Effector memory CD8-positive, alpha-beta T cell (primary cell): ENCODE measurements at regions not wholly inside any gene's neighbourhood (a gene's known extent, or its start where the extent isn't known, plus 50 kb on each side); places are given as distances from the start of the nearest gene placed in this dataset.

Experiments
- ATAC-seq: fragments of 150-1000 bp; cut with Tn5 transposase; replicated peaks from 2 replicates; pipeline ENCODE4 v1.10.0; 2021; ENCODE audit warnings: mild to moderate bottlenecking, moderate library complexity
- DNase-seq, 3 experiments: peaks; one replicate each; pipeline ENCODE4 v3.0.0; 2021
- H3K27ac Mint-ChIP-seq, 2 donors: one replicate each; pipeline ENCODE4 v1.8.0; 2022; ENCODE audit warnings: mild to moderate bottlenecking in 2 of 2, mixed read lengths in 2 of 2, moderate library complexity in 2 of 2
- H3K27me3 Mint-ChIP-seq, 2 donors: one replicate each; pipeline ENCODE4 v1.8.0; 2022; ENCODE audit warnings: mixed read lengths in 2 of 2
- H3K36me3 Mint-ChIP-seq: one replicate; pipeline ENCODE4 v1.8.0; 2022; ENCODE audit warnings: mild to moderate bottlenecking, moderate library complexity, mixed read lengths; ENCODE audit not compliant: insufficient read depth
- H3K4me1 Mint-ChIP-seq, 2 donors: one replicate each; pipeline ENCODE4 v1.8.0; 2022; ENCODE audit warnings: low read depth in 2 of 2, mixed read lengths in 2 of 2
- H3K4me3 Mint-ChIP-seq, 2 donors: one replicate each; pipeline ENCODE4 v1.8.0; 2022; ENCODE audit warnings: mild to moderate bottlenecking in 2 of 2, mixed read lengths in 2 of 2, moderate library complexity in 2 of 2
- H3K9me3 Mint-ChIP-seq, 2 donors: one replicate each; pipeline ENCODE4 v1.8.0; 2022; ENCODE audit warnings: mixed read lengths in 2 of 2

DNA sequence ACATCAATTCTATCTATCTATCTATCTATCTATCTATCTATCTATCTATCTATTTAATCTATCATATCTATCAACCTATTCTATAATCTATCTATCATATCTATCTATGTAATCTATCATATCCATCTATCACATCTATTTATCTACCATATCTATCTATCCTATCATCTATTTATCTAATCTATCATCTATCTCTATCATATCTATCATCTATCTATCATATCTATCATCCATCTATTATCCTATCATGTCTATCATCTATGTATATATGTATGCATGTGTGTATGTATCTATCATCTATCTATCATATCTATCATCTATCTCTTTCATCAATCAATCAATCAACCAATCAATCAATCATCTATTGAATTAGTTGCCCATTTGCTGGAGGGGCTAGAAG is 159.3 kb upstream of the GALNT17 start:
- H3K27ac Mint-ChIP-seq, result no peak overlapping the region
- ATAC-seq, result no peak
- H3K36me3 Mint-ChIP-seq, result no peaks in the 10 kb centered on the region
- DNase-seq, result no peak
- H3K9me3 Mint-ChIP-seq, result peaks cover 8 to 16% of the 10 kb centered on the region in 2 donors
- no peaks in the 10 kb centered on the region for H3K4me1 Mint-ChIP-seq
- H3K4me3 Mint-ChIP-seq, result no peak overlapping the region
- no peaks in the 10 kb centered on the region for H3K27me3 Mint-ChIP-seq

DNA sequence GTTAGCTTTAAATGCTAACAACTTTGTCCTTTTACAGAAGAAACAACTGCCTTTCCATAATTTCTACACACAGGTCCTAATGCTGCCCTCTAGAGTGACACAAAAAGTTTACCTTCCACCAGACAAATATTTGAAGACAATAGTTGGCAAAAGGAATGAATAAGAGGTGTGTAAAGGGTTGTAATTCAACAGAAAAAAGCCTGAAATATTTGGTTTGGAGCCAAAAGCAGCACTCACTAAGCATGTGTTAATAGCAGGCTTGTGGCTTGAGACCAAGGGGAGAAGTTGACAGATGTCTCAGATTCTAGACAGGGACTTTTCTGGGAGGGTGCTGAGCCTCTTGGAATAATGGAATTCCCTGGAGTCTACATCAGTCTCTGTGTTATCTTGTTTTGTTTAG is 156.2 kb upstream of the GALNT17 start:
- no peak overlapping the region for H3K27ac Mint-ChIP-seq
- H3K9me3 Mint-ChIP-seq, result peaks cover 6 to 11% of the 10 kb centered on the region in 2 donors
- no peaks in the 10 kb centered on the region for H3K36me3 Mint-ChIP-seq
- no peak for DNase-seq
- no peaks in the 10 kb centered on the region for H3K27me3 Mint-ChIP-seq
- no peak for ATAC-seq
- no peak overlapping the region for H3K4me3 Mint-ChIP-seq
- H3K4me1 Mint-ChIP-seq, result no peaks in the 10 kb centered on the region

DNA sequence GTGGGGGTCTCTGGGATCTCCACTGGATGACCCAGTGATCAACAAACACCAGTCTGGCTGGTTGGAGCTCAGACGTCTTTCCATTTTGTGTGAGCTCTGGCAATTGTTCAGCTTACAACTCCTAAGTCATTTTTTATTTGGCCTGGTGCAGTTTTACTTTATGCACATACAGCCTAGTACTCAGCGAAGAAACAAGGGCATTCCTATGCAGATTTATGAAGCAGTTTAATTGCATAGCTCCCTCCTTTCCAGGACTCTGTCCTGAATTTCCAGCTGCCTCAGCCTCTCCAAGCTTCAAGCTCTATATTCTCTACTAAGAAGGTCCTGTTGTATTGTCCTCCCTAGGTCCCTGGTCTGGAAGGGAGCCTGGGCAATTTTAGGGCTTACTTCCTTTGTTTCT is 145.6 kb upstream of the GALNT17 start:
- no peak for ATAC-seq
- Mint-ChIP-seq H3K27ac (no peak overlapping the region), H3K4me3 (no peak overlapping the region), H3K9me3 (peaks cover 6 to 7% of the 10 kb centered on the region in 2 donors), H3K36me3 (no peaks in the 10 kb centered on the region), H3K4me1 (no peaks in the 10 kb centered on the region), H3K27me3 (no peaks in the 10 kb centered on the region)
- no peak for DNase-seq

DNA sequence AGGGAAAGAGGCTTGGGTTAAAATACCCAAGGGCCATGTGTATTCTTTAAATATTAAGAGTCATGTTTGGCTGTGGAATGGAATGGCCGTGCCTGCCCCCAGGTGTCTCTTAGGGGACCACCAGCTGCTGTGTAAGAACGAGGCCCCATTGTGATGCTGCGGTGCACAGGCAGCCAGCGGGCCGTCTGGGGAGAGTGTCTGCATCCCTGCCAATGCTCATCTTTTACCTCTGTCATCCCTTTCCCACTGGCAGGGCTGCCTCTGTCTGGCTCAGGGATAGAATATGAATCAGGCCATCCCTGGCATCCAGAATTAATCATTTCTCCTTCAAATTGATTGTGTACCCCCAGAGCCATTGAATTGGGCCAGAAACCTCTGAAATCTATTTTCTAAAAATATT is 137.8 kb upstream of the GALNT17 start:
- DNase-seq (no peak), ATAC-seq (no peak)
- H3K27me3 Mint-ChIP-seq, result peaks cover 0 to 11% of the 10 kb centered on the region in 2 donors
- H3K27ac Mint-ChIP-seq, result no peak overlapping the region
- no peak overlapping the region for H3K4me3 Mint-ChIP-seq
- no peaks in the 10 kb centered on the region for H3K4me1 Mint-ChIP-seq
- H3K9me3 Mint-ChIP-seq, result peaks cover 3 to 19% of the 10 kb centered on the region in 2 donors
- no peaks in the 10 kb centered on the region for H3K36me3 Mint-ChIP-seq

DNA sequence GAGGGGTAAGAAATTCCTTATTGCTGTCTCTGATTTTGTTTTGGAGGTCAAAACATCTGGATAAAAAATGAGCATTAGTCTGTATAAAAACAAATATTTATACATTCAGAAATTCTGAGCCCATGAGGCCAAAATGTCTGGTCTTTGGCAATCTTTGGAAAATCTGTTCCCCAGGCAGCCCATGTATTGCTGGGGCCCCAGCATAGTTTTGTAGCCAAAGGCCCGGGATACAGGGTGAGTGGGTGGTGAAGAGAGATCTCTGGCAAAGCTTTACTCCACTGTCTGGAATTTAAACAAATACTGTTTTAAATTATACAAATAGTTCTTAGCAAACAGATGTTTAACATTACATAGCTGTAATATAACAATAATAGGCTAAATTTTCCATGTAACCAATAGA is 134.7 kb upstream of the GALNT17 start:
- H3K36me3 Mint-ChIP-seq, result no peaks in the 10 kb centered on the region
- H3K27me3 Mint-ChIP-seq, result peaks cover 0 to 11% of the 10 kb centered on the region in 2 donors
- no peak overlapping the region for H3K27ac Mint-ChIP-seq

DNA sequence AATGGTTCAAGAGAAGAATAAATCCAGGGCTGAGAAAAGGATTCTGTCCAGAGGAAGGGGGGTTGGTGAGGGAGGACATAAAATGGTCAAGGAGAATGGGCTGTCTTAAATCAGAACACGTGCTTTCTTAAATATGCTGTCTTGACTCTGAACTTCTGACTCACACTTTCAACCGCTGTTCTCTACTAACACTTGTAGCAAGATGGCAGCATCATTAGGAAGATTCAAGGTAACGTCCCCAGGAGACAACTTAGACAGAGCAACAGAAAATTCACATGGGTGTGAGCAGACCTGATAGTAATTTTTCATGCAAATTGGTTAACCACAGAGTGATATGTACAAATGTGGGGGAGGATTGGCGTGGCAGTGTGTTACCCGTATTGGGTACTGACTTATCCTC is 126.8 kb upstream of the GALNT17 start:
- H3K36me3 Mint-ChIP-seq, result no peaks in the 10 kb centered on the region
- H3K4me3 Mint-ChIP-seq, result no peak overlapping the region
- ATAC-seq (no peak), DNase-seq (no peak)
- H3K27ac Mint-ChIP-seq, result no peak overlapping the region
- H3K4me1 Mint-ChIP-seq, result no peaks in the 10 kb centered on the region
- peaks cover 0 to 8% of the 10 kb centered on the region in 2 donors for H3K27me3 Mint-ChIP-seq
- peaks cover under 1 to 10% of the 10 kb centered on the region in 2 donors for H3K9me3 Mint-ChIP-seq

More for the DNA sequence above, 134.7 kb upstream of the GALNT17 start:
- Mint-ChIP-seq H3K4me3 (no peak overlapping the region), H3K4me1 (no peaks in the 10 kb centered on the region), H3K9me3 (peaks cover 2 to 5% of the 10 kb centered on the region in 2 donors)
- ATAC-seq (no peak), DNase-seq (no peak)

DNA sequence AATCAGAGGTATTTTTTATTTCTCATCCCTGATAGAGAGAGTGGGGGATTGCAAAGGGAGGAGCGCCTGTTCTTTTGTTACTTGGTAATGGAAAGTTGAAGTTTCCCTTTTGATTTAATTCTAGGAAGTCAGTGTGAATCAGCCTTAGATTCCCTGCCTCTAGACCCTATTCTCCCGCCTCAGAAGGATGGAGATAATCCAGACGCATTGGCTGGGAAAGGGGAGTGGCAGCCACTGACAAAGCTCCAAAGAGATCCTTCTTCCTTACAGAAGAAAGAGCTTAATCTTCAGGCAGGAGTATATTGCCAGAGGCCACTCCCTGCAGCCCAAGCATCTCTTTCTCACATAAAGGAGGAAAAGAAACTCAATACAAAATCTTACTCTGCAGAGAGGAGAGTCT is 122.3 kb upstream of the GALNT17 start:
- DNase-seq (no peak), ATAC-seq (no peak)
- no peaks in the 10 kb centered on the region for H3K36me3 Mint-ChIP-seq
- H3K4me1 Mint-ChIP-seq, result no peaks in the 10 kb centered on the region
- H3K27ac Mint-ChIP-seq, result no peak overlapping the region
- no peak overlapping the region for H3K4me3 Mint-ChIP-seq
- peaks cover 0 to 8% of the 10 kb centered on the region in 2 donors for H3K27me3 Mint-ChIP-seq
- H3K9me3 Mint-ChIP-seq, result peaks cover 5 to 10% of the 10 kb centered on the region in 2 donors

DNA sequence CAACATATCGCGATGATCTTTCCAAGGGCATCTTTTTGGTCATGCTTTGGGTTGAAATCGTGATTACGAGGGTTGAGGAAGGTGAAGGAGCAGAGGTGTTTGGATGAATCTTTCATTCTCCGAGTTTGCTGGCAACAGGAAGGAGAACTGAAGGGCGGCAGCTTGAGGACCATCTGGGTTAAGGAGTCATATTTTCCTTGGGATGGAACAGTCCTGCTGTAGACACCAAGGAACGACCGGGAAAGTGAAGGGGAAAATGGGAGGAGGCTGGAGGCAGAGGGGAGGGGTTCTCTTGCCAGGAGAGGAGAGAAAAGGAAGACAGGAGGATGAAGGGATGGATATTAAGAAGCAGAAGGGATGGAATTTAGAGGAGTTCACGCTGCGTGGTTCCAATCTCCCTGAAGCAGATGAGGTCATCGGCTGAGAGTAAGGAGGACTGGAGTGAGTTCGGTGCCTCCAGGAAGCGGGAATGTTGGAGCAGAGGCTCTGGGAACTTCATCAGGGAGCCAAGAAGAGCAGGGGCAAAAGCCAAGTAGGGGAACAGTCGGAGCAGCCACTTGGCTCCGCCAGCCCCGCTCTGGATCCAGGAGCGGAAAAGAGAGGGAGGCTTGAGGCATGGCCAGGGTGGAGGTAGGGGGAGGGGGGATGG is 116.6 kb upstream of the GALNT17 start:
- ATAC-seq, result no peak
- DNase-seq, result no peak
- Mint-ChIP-seq H3K9me3 (peaks cover 10 to 17% of the 10 kb centered on the region in 2 donors), H3K36me3 (peaks cover 3% of the 10 kb centered on the region), H3K27ac (no peak overlapping the region), H3K4me1 (no peaks in the 10 kb centered on the region), H3K27me3 (no peaks in the 10 kb centered on the region), H3K4me3 (no peak overlapping the region)

DNA sequence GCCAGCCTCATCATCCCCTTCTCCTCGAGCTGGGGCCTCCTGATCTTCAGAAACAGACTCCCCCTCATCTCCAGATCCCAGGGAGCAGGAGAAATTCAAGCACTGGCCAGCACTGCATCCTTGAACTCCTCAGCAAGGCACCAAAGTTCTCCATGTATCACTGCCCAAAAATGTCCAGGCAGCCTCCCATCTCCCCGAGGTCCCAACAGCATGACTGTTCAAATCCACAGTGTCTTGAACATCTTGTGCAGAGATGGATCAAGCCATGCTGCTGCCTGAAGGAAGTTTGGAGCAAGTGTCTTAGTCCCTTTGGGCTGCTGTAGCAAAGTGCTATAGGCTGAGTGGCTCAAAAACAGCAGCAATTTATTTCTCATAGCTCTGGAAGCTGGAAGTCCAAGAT is 115.5 kb upstream of the GALNT17 start:
- no peak for ATAC-seq
- Mint-ChIP-seq H3K4me1 (no peaks in the 10 kb centered on the region), H3K9me3 (peaks cover 13 to 15% of the 10 kb centered on the region in 2 donors)

DNA sequence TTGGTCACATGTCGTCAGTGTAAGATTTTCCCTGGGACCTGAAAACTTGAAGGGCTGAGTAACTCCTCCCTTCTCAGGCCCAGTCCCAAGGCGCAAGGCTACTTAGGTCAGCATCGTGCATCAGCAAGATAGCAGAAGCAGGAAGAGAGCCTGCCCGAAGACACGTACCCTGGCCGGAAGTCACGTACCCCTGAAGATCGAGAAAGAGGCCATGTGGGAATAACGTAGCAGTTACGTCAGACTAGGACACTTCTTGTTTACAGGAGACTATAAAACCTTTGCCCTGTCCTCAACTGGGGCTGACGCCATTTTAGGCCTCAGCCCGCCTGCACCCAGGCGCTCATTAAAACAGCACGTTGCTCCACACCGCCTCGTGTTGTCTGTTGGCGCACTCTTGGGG is 114.3 kb upstream of the GALNT17 start:
- Mint-ChIP-seq H3K4me3 (no peak overlapping the region), H3K36me3 (peaks cover 3% of the 10 kb centered on the region), H3K27ac (no peak overlapping the region), H3K4me1 (no peaks in the 10 kb centered on the region), H3K9me3 (peaks cover 13 to 15% of the 10 kb centered on the region in 2 donors), H3K27me3 (no peaks in the 10 kb centered on the region)
- DNase-seq (no peak), ATAC-seq (no peak)

More for the DNA sequence above, 115.5 kb upstream of the GALNT17 start:
- Mint-ChIP-seq H3K27me3 (no peaks in the 10 kb centered on the region), H3K27ac (no peak overlapping the region), H3K36me3 (peaks cover 3% of the 10 kb centered on the region), H3K4me3 (no peak overlapping the region)
- no peak for DNase-seq

DNA sequence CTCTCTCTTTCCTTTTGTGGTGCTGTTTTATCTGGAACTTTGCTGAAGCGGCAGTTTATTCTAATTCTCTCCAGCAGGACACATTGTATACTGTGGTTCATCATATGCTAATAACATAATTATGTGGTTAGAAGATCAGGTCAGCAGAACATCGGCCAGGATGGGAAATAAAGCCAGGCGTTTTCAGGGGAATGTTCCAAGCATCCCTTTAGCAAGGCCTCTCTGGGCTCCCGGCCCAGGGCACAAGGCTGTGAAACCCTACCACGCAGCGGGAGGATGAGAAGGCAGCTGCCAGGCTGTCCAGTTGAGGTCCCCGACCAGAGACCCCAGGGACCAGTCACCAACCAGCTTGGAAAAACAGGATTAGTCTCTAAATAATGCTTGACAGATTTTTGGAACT is 112.2 kb upstream of the GALNT17 start:
- H3K27me3 Mint-ChIP-seq, result no peaks in the 10 kb centered on the region
- ATAC-seq, result no peak
- H3K27ac Mint-ChIP-seq, result no peak overlapping the region
- no peak overlapping the region for H3K4me3 Mint-ChIP-seq
- DNase-seq, result no peak
- peaks cover 13 to 15% of the 10 kb centered on the region in 2 donors for H3K9me3 Mint-ChIP-seq
- no peaks in the 10 kb centered on the region for H3K4me1 Mint-ChIP-seq
- H3K36me3 Mint-ChIP-seq, result peaks cover 3% of the 10 kb centered on the region

DNA sequence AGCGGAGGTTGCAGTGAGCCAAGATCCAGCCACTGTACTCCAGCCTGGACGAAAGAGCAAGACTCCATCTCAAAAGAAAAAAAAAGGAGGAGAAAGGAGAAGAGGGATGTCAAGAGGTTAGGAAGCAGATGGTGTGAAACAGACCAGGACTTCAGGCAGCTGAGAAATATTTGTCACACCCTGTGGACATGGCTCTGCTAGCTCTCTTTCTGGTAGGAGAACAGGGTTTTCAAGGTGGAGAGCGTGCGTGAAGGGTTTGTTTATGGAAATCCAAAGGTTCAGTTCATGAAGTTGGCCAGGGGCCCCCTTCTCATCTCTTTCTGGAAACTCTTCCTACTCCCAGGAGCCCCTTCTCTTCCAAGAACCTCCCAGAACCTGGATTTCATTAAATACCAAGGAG is 110.8 kb upstream of the GALNT17 start:
- H3K4me3 Mint-ChIP-seq, result no peak overlapping the region
- DNase-seq, result no peak
- ATAC-seq, result no peak
- no peaks in the 10 kb centered on the region for H3K4me1 Mint-ChIP-seq
- no peaks in the 10 kb centered on the region for H3K27me3 Mint-ChIP-seq
- no peak overlapping the region for H3K27ac Mint-ChIP-seq
- peaks cover 6 to 11% of the 10 kb centered on the region in 2 donors for H3K9me3 Mint-ChIP-seq
- H3K36me3 Mint-ChIP-seq, result peaks cover 3% of the 10 kb centered on the region

DNA sequence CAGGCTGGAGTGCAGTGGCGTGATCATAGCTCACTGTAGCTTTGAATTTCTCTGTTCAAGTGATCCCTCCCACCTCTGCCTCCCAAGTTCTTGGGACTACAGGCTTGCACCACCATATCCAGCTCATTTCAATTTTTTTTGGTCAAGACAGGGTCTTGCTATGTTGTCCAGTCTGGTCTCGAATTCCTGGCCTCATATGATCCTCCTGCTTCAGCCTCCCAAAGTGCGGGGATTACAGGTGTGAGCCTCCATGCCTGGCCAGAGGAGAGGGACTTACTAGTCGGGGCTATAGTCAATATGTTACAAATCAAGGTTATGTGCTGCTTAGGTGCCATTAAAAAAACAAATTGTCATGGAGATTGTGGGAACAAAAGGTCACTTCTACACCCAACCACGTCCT is 105.3 kb upstream of the GALNT17 start:
- DNase-seq (no peak), ATAC-seq (no peak)
- no peaks in the 10 kb centered on the region for H3K4me1 Mint-ChIP-seq
- H3K27ac Mint-ChIP-seq, result no peak overlapping the region
- no peak overlapping the region for H3K4me3 Mint-ChIP-seq
- no peaks in the 10 kb centered on the region for H3K36me3 Mint-ChIP-seq
- H3K27me3 Mint-ChIP-seq, result no peaks in the 10 kb centered on the region
- H3K9me3 Mint-ChIP-seq, result peaks cover 0 to 1% of the 10 kb centered on the region in 2 donors

DNA sequence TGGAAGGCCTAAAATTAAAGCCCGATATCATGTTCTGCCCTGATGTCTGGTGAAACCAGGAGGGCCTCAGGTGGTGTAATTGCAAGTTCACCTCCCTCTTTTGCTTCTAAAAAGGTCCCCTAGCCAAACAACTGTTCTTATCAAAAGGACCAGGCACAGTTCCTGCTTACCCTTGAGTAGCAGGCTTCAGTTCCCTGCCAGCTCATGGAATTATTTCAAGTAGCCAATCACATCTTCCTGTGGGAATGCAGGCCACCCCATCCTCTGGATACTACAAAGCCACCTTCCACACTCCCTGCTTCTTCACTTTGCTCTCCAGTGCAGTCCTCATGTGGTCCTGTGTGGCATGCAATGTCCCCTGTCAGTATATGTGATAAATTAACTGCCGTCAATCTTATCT is 97.7 kb upstream of the GALNT17 start:
- no peak for DNase-seq
- no peak for ATAC-seq
- H3K4me3 Mint-ChIP-seq, result no peak overlapping the region
- H3K4me1 Mint-ChIP-seq, result no peaks in the 10 kb centered on the region
- H3K36me3 Mint-ChIP-seq, result peaks cover 3% of the 10 kb centered on the region
- peaks cover 11% of the 10 kb centered on the region in 2 donors for H3K9me3 Mint-ChIP-seq
- H3K27ac Mint-ChIP-seq, result no peak overlapping the region
- no peaks in the 10 kb centered on the region for H3K27me3 Mint-ChIP-seq
